Ovary (tissue), 7 donors: ENCODE measurements at regions not wholly inside any gene's neighbourhood (a gene's known extent, or its start where the extent isn't known, plus 50 kb on each side); places are given as distances from the start of the nearest gene placed in this dataset.

Experiments used
- DNase-seq, 5 donors: peaks; one replicate each; pipeline ENCODE4 v3.0.0-alpha.2; 2019 to 2020
- H3K27ac ChIP-seq, 2 donors: fragments of 200-600 bp; one replicate each; pipeline versions ENCODE4 v1.5.1 to v1.8.0; 2019 to 2022
- H3K27me3 ChIP-seq: fragments of 200-600 bp; one replicate; pipeline ENCODE4 v1.8.0; 2022
- H3K36me3 ChIP-seq: fragments of 200-600 bp; sonication (generic); one replicate; pipeline ENCODE4 v1.5.1; 2019
- H3K4me1 ChIP-seq: one replicate; pipeline ENCODE4 v1.8.1; 2013; ENCODE audit warnings: mild to moderate bottlenecking, moderate library complexity; ENCODE audit not compliant: insufficient read depth
- H3K4me3 ChIP-seq: fragments of 200-600 bp; sonication (generic); one replicate; pipeline ENCODE4 v1.5.1; 2017
- H3K9me3 ChIP-seq, 2 donors: fragments of 200-600 bp in 1 of 2; sonication (generic) in 1 of 2; one replicate each; pipeline versions ENCODE4 v1.5.1 to v1.8.1; 2013 to 2019; ENCODE audit warnings: mild to moderate bottlenecking in 1 of 2, moderate library complexity in 1 of 2
- CTCF ChIP-seq, 3 donors: fragments of 450-650 bp in 2 of 3; fragments of 200-600 bp in 1 of 3; IDR thresholded peaks; one replicate each; pipeline versions ENCODE4 v1.5.1 to v1.8.0; 2016 to 2022; ENCODE audit warnings: antibody characterized with exemption in 3 of 3, mild to moderate bottlenecking in 1 of 3
- EP300 ChIP-seq: sonication (generic); formaldehyde crosslinking; IDR thresholded peaks from one replicate; pipeline ENCODE4 v1.6.1; 2017; ENCODE audit warnings: antibody characterized with exemption
- POLR2A ChIP-seq: fragments of 450-650 bp; IDR thresholded peaks from one replicate; pipeline ENCODE4 v1.6.1; 2017; ENCODE audit warnings: antibody characterized with exemption, mild to moderate bottlenecking, moderate library complexity
- WGBS, 3 donors: extraction: QIAGEN DNeasy Blood & Tissue Kit in 1 of 3; methylation state at CpG; one replicate each; pipeline versions ENCODE4 v1.1.5 to v1.1.7; 2013 to 2017; 5-methylcytosine and 5-hydroxymethylcytosine counted together
- intact Hi-C, 4 donors: fragments of 100-400 bp; cut with DNase I; formaldehyde crosslinking; loops; one replicate each; pipeline versions ENCODE4 v1.11.0 to v1.15.1; 2022 to 2023
- donor health status: DM: no; HTN: no; CAD: no; lungs with moderate emphysema.
- donor health status: DM: no; HTN: no; CAD: no.
- donor health status: Bipolar disorder and iron deficiency.
- donor health status: DM: no; HTN: no; CAD: no.
- donor health status: DM: yes; HTN: yes; CAD: no.

GRCh38 chr3:73753985-73754384, 129.2 kb upstream of the PDZRN3 start:
- intact Hi-C loops, result no loop called here
- H3K27ac ChIP-seq, result no peak overlapping the region
- H3K36me3 ChIP-seq, result no peaks in the 10 kb centered on the region
- no peaks in the 10 kb centered on the region for H3K9me3 ChIP-seq
- 94 to 96% (median 95%) methylated on average over 6 of the region's 6 CpGs for WGBS, 3 donors
- no peak for TF ChIP-seq CTCF (IDR thresholded peaks at IDR 0.05)
- no peak for TF ChIP-seq EP300
- no peak for TF ChIP-seq POLR2A
- no peak overlapping the region for H3K4me3 ChIP-seq
- DNase-seq, result no peak
- no peaks in the 10 kb centered on the region for H3K27me3 ChIP-seq
- H3K4me1 ChIP-seq, result peaks cover 3% of the 10 kb centered on the region

GRCh38 chr3:73752338-73752737, 127.6 kb upstream of the PDZRN3 start:
- WGBS, 3 donors, result 60 to 68% (median 61%) methylated on average over 5 of the region's 5 CpGs
- no peaks in the 10 kb centered on the region for H3K27me3 ChIP-seq
- intact Hi-C loops, result no loop called here

GRCh38 chr3:73746623-73747022, 121.9 kb upstream of the PDZRN3 start:
- no peak overlapping the region for H3K27ac ChIP-seq
- TF ChIP-seq EP300, result no peak
- no peak for TF ChIP-seq CTCF (IDR thresholded peaks at IDR 0.05)
- TF ChIP-seq POLR2A, result no peak
- H3K27me3 ChIP-seq, result no peaks in the 10 kb centered on the region
- WGBS, 3 donors, result 62 to 65% (median 62%) methylated on average over 9 of the region's 9 CpGs
- no peaks in the 10 kb centered on the region for H3K36me3 ChIP-seq
- H3K9me3 ChIP-seq, result no peaks in the 10 kb centered on the region
- DNase-seq, result no peak
- peaks cover 11% of the 10 kb centered on the region for H3K4me1 ChIP-seq
- no peak overlapping the region for H3K4me3 ChIP-seq
- intact Hi-C loops, result no loop called here

More at GRCh38 chr3:73752338-73752737, 127.6 kb upstream of the PDZRN3 start:
- Histone ChIP-seq H3K4me3 (no peak overlapping the region), H3K4me1 (peaks cover 1% of the 10 kb centered on the region), H3K9me3 (no peaks in the 10 kb centered on the region), H3K36me3 (no peaks in the 10 kb centered on the region), H3K27ac (no peak overlapping the region)
- TF ChIP-seq CTCF (IDR thresholded peaks at IDR 0.05), result no peak
- no peak for TF ChIP-seq EP300
- no peak for TF ChIP-seq POLR2A
- no peak for DNase-seq

GRCh38 chr3:73745526-73746191, 120.9 kb upstream of the PDZRN3 start:
- H3K4me1 ChIP-seq, result peaks cover 11% of the 10 kb centered on the region
- 30 to 43% (median 33%) methylated on average over 9 of the region's 9 CpGs for WGBS, 3 donors
- no peak overlapping the region for H3K4me3 ChIP-seq
- H3K36me3 ChIP-seq, result no peaks in the 10 kb centered on the region
- H3K9me3 ChIP-seq, result no peaks in the 10 kb centered on the region
- no peaks in the 10 kb centered on the region for H3K27me3 ChIP-seq
- DNase-seq, result peak; percentile 27 to 57 (median 49)
- intact Hi-C loops, result no loop called here
- TF ChIP-seq EP300 (no peak), POLR2A (no peak), CTCF (IDR thresholded peaks at IDR 0.05) (no peak)
- no peak overlapping the region for H3K27ac ChIP-seq
